ENCODE measurements at regions not wholly inside any gene's neighbourhood (a gene's known extent, or its start where the extent isn't known, plus 50 kb on each side); places are given as distances from the start of the nearest gene placed in this dataset.

- no peak for DNase-seq
Observed at GRCh38 chr14:101499513-101499912, 61.8 kb upstream of the DIO3 start.

- no peak for DNase-seq
Observed at GRCh38 chr14:101500061-101500460, 61.2 kb upstream of the DIO3 start.

- DNase-seq, result no peak
Observed at GRCh38 chr14:101500681-101501080, 60.6 kb upstream of the DIO3 start.

GRCh38 chr14:101501341-101501740 is 60.0 kb upstream of the DIO3 start:
- peak; percentile 13 to 20 for DNase-seq

- DNase-seq, result no peak
Observed at GRCh38 chr14:101501858-101502615, 59.3 kb upstream of the DIO3 start.

- DNase-seq, result no peak
Observed at GRCh38 chr14:101502761-101503392, 58.4 kb upstream of the DIO3 start.

GRCh38 chr14:101503431-101504095 is 57.7 kb upstream of the DIO3 start:
- no peak for DNase-seq

GRCh38 chr14:101504096-101504948 is 57.0 kb upstream of the DIO3 start:
- DNase-seq, result no peak

- DNase-seq, result no peak
Observed at GRCh38 chr14:101505236-101505970, 55.9 kb upstream of the DIO3 start.

- DNase-seq, result no peak
Observed at GRCh38 chr14:101506211-101506925, 54.9 kb upstream of the DIO3 start.

- DNase-seq, result peak in 1 of 2 experiments; percentile 62
Observed at GRCh38 chr14:101506926-101507835, 54.1 kb upstream of the DIO3 start.

- DNase-seq, result no peak
Observed at GRCh38 chr14:101507836-101508150, 53.5 kb upstream of the DIO3 start.

- no peak for DNase-seq
Observed at GRCh38 chr14:101508196-101508947, 52.9 kb upstream of the DIO3 start.

GRCh38 chr14:101508948-101509729 is 52.2 kb upstream of the DIO3 start:
- no peak for DNase-seq

GRCh38 chr14:101509730-101510371 is 51.4 kb upstream of the DIO3 start:
- DNase-seq, result peak in 1 of 2 experiments; percentile 69

- no peak for DNase-seq
Observed at GRCh38 chr14:101511199-101511598, 50.1 kb upstream of the DIO3 start.
